Esophagus muscularis mucosa (tissue), 4 donors: ENCODE measurements at regions not wholly inside any gene's neighbourhood (a gene's known extent, or its start where the extent isn't known, plus 50 kb on each side); places are given as distances from the start of the nearest gene placed in this dataset.

Experiments
- EP300 ChIP-seq: sonication (generic); formaldehyde crosslinking; IDR thresholded peaks from one replicate; pipeline ENCODE4 v1.6.1; 2017; ENCODE audit warnings: antibody characterized with exemption
- POLR2AphosphoS5 ChIP-seq, 2 donors: sonication (generic); formaldehyde crosslinking; IDR thresholded peaks; one replicate each; pipeline ENCODE4 v1.6.1; 2017; ENCODE audit warnings: antibody characterized with exemption in 2 of 2
- TF ChIP-seq, protein P1 (sequence below), 3 experiments: fragments of 200-600 bp in 2 of 3; fragments of 450-650 bp in 1 of 3; sonication (generic) in 2 of 3; IDR thresholded peaks; one replicate each; pipeline ENCODE4 v1.5.1; 2017 to 2019; ENCODE audit warnings: antibody characterized with exemption in 3 of 3, mild to moderate bottlenecking in 2 of 3, moderate library complexity in 1 of 3

DNA sequence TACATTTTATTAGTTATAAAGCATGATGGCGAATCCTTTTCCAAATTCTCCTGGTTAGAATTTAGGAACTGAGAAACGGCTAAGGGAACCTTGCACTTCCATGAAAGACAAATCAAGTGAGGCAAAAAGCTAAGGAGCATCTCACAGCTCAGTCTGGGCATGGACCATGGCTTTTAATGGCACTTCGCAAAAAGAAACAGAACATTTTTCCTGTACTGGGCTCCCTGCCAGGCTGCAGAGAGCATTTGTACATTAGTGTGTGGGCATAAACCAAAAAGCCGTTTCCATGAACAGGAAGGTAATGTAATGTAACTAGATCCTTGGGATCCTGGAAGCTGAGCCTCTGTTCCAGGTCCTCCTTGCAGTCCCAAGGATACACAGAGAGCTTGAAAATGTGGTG lies 354.2 kb downstream of the MRPS30 start:
- TF ChIP-seq, protein P1, sequence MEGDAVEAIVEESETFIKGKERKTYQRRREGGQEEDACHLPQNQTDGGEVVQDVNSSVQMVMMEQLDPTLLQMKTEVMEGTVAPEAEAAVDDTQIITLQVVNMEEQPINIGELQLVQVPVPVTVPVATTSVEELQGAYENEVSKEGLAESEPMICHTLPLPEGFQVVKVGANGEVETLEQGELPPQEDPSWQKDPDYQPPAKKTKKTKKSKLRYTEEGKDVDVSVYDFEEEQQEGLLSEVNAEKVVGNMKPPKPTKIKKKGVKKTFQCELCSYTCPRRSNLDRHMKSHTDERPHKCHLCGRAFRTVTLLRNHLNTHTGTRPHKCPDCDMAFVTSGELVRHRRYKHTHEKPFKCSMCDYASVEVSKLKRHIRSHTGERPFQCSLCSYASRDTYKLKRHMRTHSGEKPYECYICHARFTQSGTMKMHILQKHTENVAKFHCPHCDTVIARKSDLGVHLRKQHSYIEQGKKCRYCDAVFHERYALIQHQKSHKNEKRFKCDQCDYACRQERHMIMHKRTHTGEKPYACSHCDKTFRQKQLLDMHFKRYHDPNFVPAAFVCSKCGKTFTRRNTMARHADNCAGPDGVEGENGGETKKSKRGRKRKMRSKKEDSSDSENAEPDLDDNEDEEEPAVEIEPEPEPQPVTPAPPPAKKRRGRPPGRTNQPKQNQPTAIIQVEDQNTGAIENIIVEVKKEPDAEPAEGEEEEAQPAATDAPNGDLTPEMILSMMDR (IDR thresholded peaks at IDR 0.05): no peak
- TF ChIP-seq POLR2AphosphoS5 (IDR thresholded peaks at IDR 0.05) (no peak), EP300 (no peak)
